ENCODE measurements at regions not wholly inside any gene's neighbourhood (a gene's known extent, or its start where the extent isn't known, plus 50 kb on each side); places are given as distances from the start of the nearest gene placed in this dataset.
"Not testable (repeated sequence)": the region's sequence is repeated elsewhere in the genome, so short reads cannot be mapped to it uniquely, and the experiment has no call there.

- Histone ChIP-seq H2AFZ (ENCODE audit: low read depth, low read length, severe bottlenecking) (no peak overlapping the region), H3K9me3 (ENCODE audit: insufficient read depth, low read length) (no peaks in the 10 kb centered on the region), H3K27me3 (ENCODE audit: low read length) (no peaks in the 10 kb centered on the region), H3K9ac (ENCODE audit: low read length) (no peak overlapping the region), H3K4me2 (ENCODE audit: low read depth, low read length, poor library complexity, severe bottlenecking) (no peak overlapping the region), H3K4me3 (ENCODE audit: insufficient read depth, low read length, poor library complexity, severe bottlenecking) (no peak overlapping the region), H3F3A (ENCODE audit: insufficient read depth) (no peaks in the 10 kb centered on the region), H3K9me2 (replicated peaks; ENCODE audit: insufficient read depth, low read length) (no peaks in the 10 kb centered on the region), H4K20me1 (ENCODE audit: low read depth, low read length) (no peaks in the 10 kb centered on the region), H3K79me2 (ENCODE audit: insufficient read depth, low read length) (no peaks in the 10 kb centered on the region), H3K27ac (ENCODE audit: low read depth, low read length) (no peak overlapping the region), H3K36me3 (ENCODE audit: low read length) (no peaks in the 10 kb centered on the region)
- TF ChIP-seq EZH2phosphoT487 (conservative IDR thresholded peaks at IDR 0.05; ENCODE audit: low read length): no peak
- no peak for TF ChIP-seq CTCF (IDR thresholded peaks at IDR 0.05; ENCODE audit: insufficient read depth, low read length, poor library complexity, severe bottlenecking)
Observed at GRCh38 chr13:69028936-69029335, 1078.7 kb upstream of the ATXN8OS start.

- Histone ChIP-seq H2AFZ (ENCODE audit: low read depth, low read length, severe bottlenecking) (no peak overlapping the region), H3K4me3 (ENCODE audit: insufficient read depth, low read length, poor library complexity, severe bottlenecking) (no peak overlapping the region), H3K27me3 (ENCODE audit: low read length) (no peaks in the 10 kb centered on the region), H4K20me1 (ENCODE audit: low read depth, low read length) (no peaks in the 10 kb centered on the region), H3K9ac (ENCODE audit: low read length) (no peak overlapping the region), H3F3A (ENCODE audit: insufficient read depth) (no peaks in the 10 kb centered on the region), H3K9me2 (replicated peaks; ENCODE audit: insufficient read depth, low read length) (no peaks in the 10 kb centered on the region), H3K79me2 (ENCODE audit: insufficient read depth, low read length) (no peaks in the 10 kb centered on the region), H3K36me3 (ENCODE audit: low read length) (no peaks in the 10 kb centered on the region), H3K4me2 (ENCODE audit: low read depth, low read length, poor library complexity, severe bottlenecking) (no peak overlapping the region), H3K27ac (ENCODE audit: low read depth, low read length) (no peak overlapping the region), H3K9me3 (ENCODE audit: insufficient read depth, low read length) (no peaks in the 10 kb centered on the region)
- TF ChIP-seq EZH2phosphoT487 (conservative IDR thresholded peaks at IDR 0.05; ENCODE audit: low read length): no peak
- no peak for TF ChIP-seq CTCF (IDR thresholded peaks at IDR 0.05; ENCODE audit: insufficient read depth, low read length, poor library complexity, severe bottlenecking)
Observed at GRCh38 chr13:69020120-69020519, 1087.5 kb upstream of the ATXN8OS start.

GRCh38 chr13:69018173-69018572 lies 1089.5 kb upstream of the ATXN8OS start:
- not testable (repeated sequence) for H3K9me3 ChIP-seq (ENCODE audit: insufficient read depth, low read length); H3K27me3 ChIP-seq (ENCODE audit: low read length); H3K36me3 ChIP-seq (ENCODE audit: low read length); H3K4me2 ChIP-seq (ENCODE audit: low read depth, low read length, poor library complexity, severe bottlenecking); H2AFZ ChIP-seq (ENCODE audit: low read depth, low read length, severe bottlenecking); H3K79me2 ChIP-seq (ENCODE audit: insufficient read depth, low read length); H4K20me1 ChIP-seq (ENCODE audit: low read depth, low read length); H3K4me3 ChIP-seq (ENCODE audit: insufficient read depth, low read length, poor library complexity, severe bottlenecking); H3F3A ChIP-seq (ENCODE audit: insufficient read depth); H3K27ac ChIP-seq (ENCODE audit: low read depth, low read length); H3K9me2 ChIP-seq (replicated peaks; ENCODE audit: insufficient read depth, low read length); H3K9ac ChIP-seq (ENCODE audit: low read length)

- H3K9me2 ChIP-seq (replicated peaks; ENCODE audit: insufficient read depth, low read length): no peaks in the 10 kb centered on the region
- H3K9me3 ChIP-seq (ENCODE audit: insufficient read depth, low read length): no peaks in the 10 kb centered on the region
- no peak overlapping the region for H3K27ac ChIP-seq (ENCODE audit: low read depth, low read length)
- H3F3A ChIP-seq (ENCODE audit: insufficient read depth): no peaks in the 10 kb centered on the region
- no peak overlapping the region for H3K4me3 ChIP-seq (ENCODE audit: insufficient read depth, low read length, poor library complexity, severe bottlenecking)
- H3K36me3 ChIP-seq (ENCODE audit: low read length): no peaks in the 10 kb centered on the region
- TF ChIP-seq EZH2phosphoT487 (conservative IDR thresholded peaks at IDR 0.05; ENCODE audit: low read length): no peak
- TF ChIP-seq CTCF (IDR thresholded peaks at IDR 0.05; ENCODE audit: insufficient read depth, low read length, poor library complexity, severe bottlenecking): no peak
- no peaks in the 10 kb centered on the region for H4K20me1 ChIP-seq (ENCODE audit: low read depth, low read length)
- H3K4me2 ChIP-seq (ENCODE audit: low read depth, low read length, poor library complexity, severe bottlenecking): no peak overlapping the region
- H2AFZ ChIP-seq (ENCODE audit: low read depth, low read length, severe bottlenecking): no peak overlapping the region
- no peaks in the 10 kb centered on the region for H3K79me2 ChIP-seq (ENCODE audit: insufficient read depth, low read length)
- no peak overlapping the region for H3K9ac ChIP-seq (ENCODE audit: low read length)
- no peaks in the 10 kb centered on the region for H3K27me3 ChIP-seq (ENCODE audit: low read length)
Observed at GRCh38 chr13:69010789-69011188, 1096.8 kb upstream of the ATXN8OS start.
